IPS-15b (cell line): ENCODE measurements at regions not wholly inside any gene's neighbourhood (a gene's known extent, or its start where the extent isn't known, plus 50 kb on each side); places are given as distances from the start of the nearest gene placed in this dataset.
"Not testable (repeated sequence)": the region's sequence is repeated elsewhere in the genome, so short reads cannot be mapped to it uniquely, and the experiment has no call there.

ENCODE experiments used
- H3K27me3 ChIP-seq: one replicate; pipeline ENCODE4 v1.6.1; 2013; ENCODE audit warnings: low read length; ENCODE audit not compliant: control insufficient read depth, insufficient read depth
- H3K36me3 ChIP-seq: one replicate; pipeline ENCODE4 v1.6.1; 2013; ENCODE audit warnings: low read length; ENCODE audit not compliant: control insufficient read depth, insufficient read depth
- H3K4me1 ChIP-seq: one replicate; pipeline ENCODE4 v1.6.1; 2013; ENCODE audit warnings: mild to moderate bottlenecking, low read length; ENCODE audit not compliant: control insufficient read depth, insufficient read depth
- H3K4me3 ChIP-seq: one replicate; pipeline ENCODE4 v1.5.1; 2013; ENCODE audit warnings: low read depth, low read length
- H3K9ac ChIP-seq: one replicate; pipeline ENCODE4 v1.6.1; 2013; ENCODE audit warnings: low read depth, mild to moderate bottlenecking, low read length
- H3K9me3 ChIP-seq: one replicate; pipeline ENCODE4 v1.6.1; 2013; ENCODE audit warnings: mild to moderate bottlenecking, low read length; ENCODE audit not compliant: control insufficient read depth, insufficient read depth

- Histone ChIP-seq H3K36me3 (no peaks in the 10 kb centered on the region), H3K9ac (no peak overlapping the region), H3K4me3 (no peak overlapping the region), H3K9me3 (peaks cover 8% of the 10 kb centered on the region), H3K27me3 (no peaks in the 10 kb centered on the region), H3K4me1 (no peaks in the 10 kb centered on the region)
Measured at GRCh38 chr6:15935661-15936060, 193.2 kb upstream of the MYLIP start.

- H3K9me3 ChIP-seq, H3K9ac ChIP-seq, H3K27me3 ChIP-seq, H3K4me1 ChIP-seq, H3K36me3 ChIP-seq, H3K4me3 ChIP-seq: not testable (repeated sequence)
Measured at GRCh38 chr6:15931697-15932096, 197.2 kb upstream of the MYLIP start.

- H3K27me3 ChIP-seq, result no peaks in the 10 kb centered on the region
- no peaks in the 10 kb centered on the region for H3K4me1 ChIP-seq
- H3K9me3 ChIP-seq, result peaks cover 4% of the 10 kb centered on the region
- H3K36me3 ChIP-seq, result no peaks in the 10 kb centered on the region
- no peak overlapping the region for H3K4me3 ChIP-seq
- no peak overlapping the region for H3K9ac ChIP-seq
Measured at GRCh38 chr6:15930207-15930606, 198.7 kb upstream of the MYLIP start.

GRCh38 chr6:15929685-15930084 lies 199.2 kb upstream of the MYLIP start:
- Histone ChIP-seq H3K36me3 (no peaks in the 10 kb centered on the region), H3K9ac (no peak overlapping the region), H3K4me1 (no peaks in the 10 kb centered on the region), H3K9me3 (peaks cover 4% of the 10 kb centered on the region), H3K4me3 (no peak overlapping the region), H3K27me3 (no peaks in the 10 kb centered on the region)

GRCh38 chr6:15927531-15928225 lies 201.2 kb upstream of the MYLIP start:
- no peaks in the 10 kb centered on the region for H3K4me1 ChIP-seq
- H3K9me3 ChIP-seq, result peaks cover 4% of the 10 kb centered on the region
- no peak overlapping the region for H3K4me3 ChIP-seq
- no peaks in the 10 kb centered on the region for H3K36me3 ChIP-seq
- no peak overlapping the region for H3K9ac ChIP-seq
- no peaks in the 10 kb centered on the region for H3K27me3 ChIP-seq

- H3K9ac ChIP-seq, result no peak overlapping the region
Measured at GRCh38 chr6:15926256-15926655, 202.6 kb upstream of the MYLIP start.

GRCh38 chr6:15924893-15925292 lies 204.0 kb upstream of the MYLIP start:
- Histone ChIP-seq H3K9ac (no peak overlapping the region), H3K4me3 (no peak overlapping the region), H3K4me1 (no peaks in the 10 kb centered on the region), H3K36me3 (no peaks in the 10 kb centered on the region), H3K9me3 (no peaks in the 10 kb centered on the region), H3K27me3 (no peaks in the 10 kb centered on the region)

More at GRCh38 chr6:15926256-15926655, 202.6 kb upstream of the MYLIP start:
- Histone ChIP-seq H3K36me3 (no peaks in the 10 kb centered on the region), H3K9me3 (peaks cover 4% of the 10 kb centered on the region), H3K4me3 (no peak overlapping the region), H3K27me3 (no peaks in the 10 kb centered on the region), H3K4me1 (no peaks in the 10 kb centered on the region)

GRCh38 chr6:15922510-15923250 lies 206.2 kb upstream of the MYLIP start:
- Histone ChIP-seq H3K9me3 (no peaks in the 10 kb centered on the region), H3K9ac (no peak overlapping the region), H3K4me1 (no peaks in the 10 kb centered on the region), H3K36me3 (no peaks in the 10 kb centered on the region), H3K27me3 (no peaks in the 10 kb centered on the region), H3K4me3 (no peak overlapping the region)

- Histone ChIP-seq H3K36me3 (no peaks in the 10 kb centered on the region), H3K9ac (no peak overlapping the region), H3K9me3 (no peaks in the 10 kb centered on the region), H3K4me3 (no peak overlapping the region), H3K27me3 (no peaks in the 10 kb centered on the region), H3K4me1 (no peaks in the 10 kb centered on the region)
Measured at GRCh38 chr6:15921243-15921642, 207.6 kb upstream of the MYLIP start.

GRCh38 chr6:15916581-15916980 lies 212.3 kb upstream of the MYLIP start:
- Histone ChIP-seq H3K4me1 (peaks cover 9% of the 10 kb centered on the region), H3K9ac (no peak overlapping the region)

GRCh38 chr6:15915508-15916178 lies 213.2 kb upstream of the MYLIP start:
- Histone ChIP-seq H3K27me3 (no peaks in the 10 kb centered on the region), H3K4me1 (peaks cover 10% of the 10 kb centered on the region), H3K36me3 (no peaks in the 10 kb centered on the region)

More at GRCh38 chr6:15916581-15916980, 212.3 kb upstream of the MYLIP start:
- no peaks in the 10 kb centered on the region for H3K27me3 ChIP-seq
- no peak overlapping the region for H3K4me3 ChIP-seq
- H3K36me3 ChIP-seq, result no peaks in the 10 kb centered on the region
- no peaks in the 10 kb centered on the region for H3K9me3 ChIP-seq

GRCh38 chr6:15914553-15914952 lies 214.3 kb upstream of the MYLIP start:
- H3K4me3 ChIP-seq, result no peak overlapping the region

More at GRCh38 chr6:15915508-15916178, 213.2 kb upstream of the MYLIP start:
- no peak overlapping the region for H3K9ac ChIP-seq
- H3K4me3 ChIP-seq, result no peak overlapping the region
- no peaks in the 10 kb centered on the region for H3K9me3 ChIP-seq

More at GRCh38 chr6:15914553-15914952, 214.3 kb upstream of the MYLIP start:
- H3K9me3 ChIP-seq, result no peaks in the 10 kb centered on the region
- H3K27me3 ChIP-seq, result no peaks in the 10 kb centered on the region
- no peaks in the 10 kb centered on the region for H3K36me3 ChIP-seq
- no peak overlapping the region for H3K9ac ChIP-seq
- H3K4me1 ChIP-seq, result peaks cover 18% of the 10 kb centered on the region
